ENCODE measurements at regions not wholly inside any gene's neighbourhood (a gene's known extent, or its start where the extent isn't known, plus 50 kb on each side); places are given as distances from the start of the nearest gene placed in this dataset.

DNA sequence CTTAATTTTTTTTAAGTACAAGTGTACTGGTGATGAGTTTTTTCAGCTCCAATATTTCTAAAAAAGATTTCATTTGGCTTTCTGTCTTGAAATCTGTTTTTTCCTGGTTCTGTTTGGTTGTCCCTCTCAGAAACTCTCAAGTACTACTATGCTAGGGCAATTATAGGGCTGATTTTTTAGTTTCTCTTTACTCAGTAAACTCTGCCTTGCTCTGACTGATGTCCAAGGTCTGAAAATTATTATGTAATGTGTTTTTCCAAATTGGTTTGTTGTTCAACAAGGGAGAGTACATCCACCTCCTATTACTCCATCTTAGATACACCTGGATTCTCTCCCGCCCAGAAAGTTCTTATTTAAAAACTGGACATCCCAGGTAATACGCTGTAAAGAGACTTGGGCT is 877.7 kb downstream of the CBLN2 start:
- DNase-seq (ENCODE audit: low spot score) = no peak
- TF ChIP-seq CTCF (IDR thresholded peaks at IDR 0.05; ENCODE audit: extremely low read depth, missing control alignments) = no peak

DNA sequence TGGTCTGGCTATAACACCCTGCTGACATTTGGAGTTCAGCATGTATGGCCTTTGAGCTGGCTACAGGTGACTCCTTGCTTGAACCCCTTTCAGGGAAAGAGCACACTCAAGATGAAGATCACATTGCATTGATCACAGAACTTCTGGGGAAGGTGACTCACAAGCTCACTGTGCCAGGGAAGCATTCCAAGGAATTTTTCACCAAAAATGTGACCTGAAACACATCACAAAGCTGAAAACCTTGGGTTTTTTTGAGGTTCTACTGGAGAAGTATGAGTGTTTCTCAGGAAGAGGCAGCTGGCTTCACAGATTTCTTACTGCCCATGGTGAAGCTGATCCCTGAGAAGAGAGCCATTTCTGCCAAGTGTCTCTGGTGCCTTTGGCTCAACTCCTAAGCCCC is 879.0 kb downstream of the CBLN2 start:
- TF ChIP-seq CTCF (IDR thresholded peaks at IDR 0.05; ENCODE audit: extremely low read depth, missing control alignments) = no peak
- DNase-seq (ENCODE audit: low spot score) = no peak

- DNase-seq (ENCODE audit: low spot score) = no peak
Measured at GRCh38 chr18:71643822-71644221, 900.3 kb downstream of the CBLN2 start.

DNA sequence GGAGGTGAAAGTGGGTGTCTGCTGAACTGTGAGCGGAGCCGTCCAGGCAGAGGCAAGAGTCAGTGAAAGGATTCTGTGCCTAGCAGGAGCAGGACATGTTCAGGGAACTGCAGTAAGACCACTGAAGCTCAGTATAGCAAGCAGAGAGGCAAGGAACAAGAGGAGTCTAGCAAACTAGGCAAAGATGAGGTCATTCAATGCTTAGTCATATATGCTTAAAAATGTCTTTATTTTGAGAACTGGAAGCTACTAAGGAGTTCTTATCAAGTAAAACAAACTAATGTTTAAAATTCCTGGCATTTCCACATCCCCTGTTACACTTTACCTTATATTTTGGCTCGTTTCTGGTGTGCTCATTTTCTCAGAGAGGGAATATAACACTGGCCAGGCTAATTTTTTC is 913.4 kb downstream of the CBLN2 start:
- no peak for DNase-seq (ENCODE audit: low spot score)

More at GRCh38 chr18:71643822-71644221, 900.3 kb downstream of the CBLN2 start:
- TF ChIP-seq CTCF (IDR thresholded peaks at IDR 0.05; ENCODE audit: extremely low read depth, missing control alignments) = no peak

GRCh38 chr18:71625556-71626090 is 918.5 kb downstream of the CBLN2 start:
- no peak for DNase-seq (ENCODE audit: low spot score)
- no peak for TF ChIP-seq CTCF (IDR thresholded peaks at IDR 0.05; ENCODE audit: extremely low read depth, missing control alignments)

More for the DNA sequence above, 913.4 kb downstream of the CBLN2 start:
- TF ChIP-seq CTCF (IDR thresholded peaks at IDR 0.05; ENCODE audit: extremely low read depth, missing control alignments) = no peak

DNA sequence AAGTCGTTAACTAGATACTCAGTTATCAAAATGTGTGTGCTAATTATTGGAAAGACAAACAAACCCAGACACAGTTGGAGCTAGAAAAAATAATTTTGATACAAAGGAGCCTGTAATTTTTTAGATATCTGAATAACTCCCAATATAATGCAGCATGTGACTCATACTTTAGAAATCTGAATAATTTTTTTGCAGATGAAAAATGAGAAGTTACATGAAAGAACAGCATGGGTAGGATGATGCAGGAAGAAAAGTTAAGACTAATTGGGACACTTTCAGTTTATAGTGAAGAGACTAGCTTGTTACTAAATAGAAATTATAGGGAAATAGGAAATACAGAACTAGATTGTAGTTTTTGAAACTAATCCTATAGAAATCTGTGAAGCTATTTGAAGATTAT is 945.8 kb downstream of the CBLN2 start:
- no peak for TF ChIP-seq CTCF (IDR thresholded peaks at IDR 0.05; ENCODE audit: extremely low read depth, missing control alignments)
- no peak for DNase-seq (ENCODE audit: low spot score)

GRCh38 chr18:71597219-71597618 is 946.9 kb downstream of the CBLN2 start:
- DNase-seq (ENCODE audit: low spot score) = no peak
- TF ChIP-seq CTCF (IDR thresholded peaks at IDR 0.05; ENCODE audit: extremely low read depth, missing control alignments) = no peak
